ENCODE measurements at regions not wholly inside any gene's neighbourhood (a gene's known extent, or its start where the extent isn't known, plus 50 kb on each side); places are given as distances from the start of the nearest gene placed in this dataset.

GRCh38 chr18:67142604-67143003, 373.9 kb downstream of the DSEL start (continued):
- TF ChIP-seq RNF2 (IDR thresholded peaks at IDR 0.05; ENCODE audit: borderline replicate concordance, low read depth, low read length, missing control alignments, poor library complexity, severe bottlenecking), result no peak
- TF ChIP-seq BRCA1 (IDR thresholded peaks at IDR 0.05; ENCODE audit: low read depth, low read length), result no peak
- TF ChIP-seq RAD21 (IDR thresholded peaks at IDR 0.05 in 1 of 2, conservative IDR thresholded peaks at IDR 0.05 in 1 of 2; ENCODE audit: low read depth in 2 of 2, low read length in 2 of 2), result no peak

Data from H1 (cell line).